BLaER1 treated with 17β-estradiol and CSF1 and Interleukin-3, amounts not matched to agents 10 nM and 100 nM (cell line): ENCODE measurements at regions not wholly inside any gene's neighbourhood (a gene's known extent, or its start where the extent isn't known, plus 50 kb on each side); places are given as distances from the start of the nearest gene placed in this dataset.
A peak's percentile ranks its signal among the peaks of the same experiment; 100 is the strongest.

ENCODE experiments used
- H3K27ac ChIP-seq, 11 experiments: shearing (Covaris generic); formaldehyde crosslinking; 2 replicates each; pipeline ENCODE4 v1.8.1; 2022
- H3K27me3 ChIP-seq, 11 experiments: shearing (Covaris generic); formaldehyde crosslinking; 2 replicates each; pipeline ENCODE4 v1.8.1; 2022
- H3K36me3 ChIP-seq, 11 experiments: shearing (Covaris generic); formaldehyde crosslinking; 2 replicates each; pipeline ENCODE4 v1.8.1; 2022
- H3K4me1 ChIP-seq, 10 experiments: shearing (Covaris generic); formaldehyde crosslinking; 2 replicates each; pipeline ENCODE4 v1.8.1; 2022
- H3K4me2 ChIP-seq, 11 experiments: shearing (Covaris generic); formaldehyde crosslinking; 2 replicates each; pipeline ENCODE4 v1.8.1; 2022
- H3K4me3 ChIP-seq, 10 experiments: shearing (Covaris generic); formaldehyde crosslinking; 2 replicates each; pipeline ENCODE4 v1.8.1; 2022
- H3K9ac ChIP-seq, 11 experiments: shearing (Covaris generic); formaldehyde crosslinking; 2 replicates each; pipeline ENCODE4 v1.8.1; 2022
- H3K9me3 ChIP-seq, 11 experiments: shearing (Covaris generic); formaldehyde crosslinking; replicated peaks in 1 of 11; 2 replicates each; pipeline ENCODE4 v1.8.1; 2022
- H4K20me1 ChIP-seq, 11 experiments: shearing (Covaris generic); formaldehyde crosslinking; 2 replicates each; pipeline ENCODE4 v1.8.1; 2022
- Cebpa-rat ChIP-seq, 11 experiments: shearing (Covaris generic); IDR thresholded peaks; 2 replicates each; pipeline ENCODE4 v1.8.1; 2022

- Histone ChIP-seq H3K36me3 (no peaks in the 10 kb centered on the region), H4K20me1 (no peaks in the 10 kb centered on the region), H3K27me3 (no peaks in the 10 kb centered on the region), H3K4me2 (no peak overlapping the region), H3K4me1 (0 out of 20 replicates have a peak, but pooled peaks cover 0 to 3% (median 0%) of the 10 kb centered on the region in 10 experiments), H3K4me3 (no peak overlapping the region), H3K9ac (no peak overlapping the region), H3K27ac (no peak overlapping the region), H3K9me3 (no peaks in the 10 kb centered on the region)
- no peak for TF ChIP-seq Cebpa-rat (IDR thresholded peaks at IDR 0.05)
Observed at GRCh38 chr3:187587076-187587475, 83.1 kb downstream of the SST start.

DNA sequence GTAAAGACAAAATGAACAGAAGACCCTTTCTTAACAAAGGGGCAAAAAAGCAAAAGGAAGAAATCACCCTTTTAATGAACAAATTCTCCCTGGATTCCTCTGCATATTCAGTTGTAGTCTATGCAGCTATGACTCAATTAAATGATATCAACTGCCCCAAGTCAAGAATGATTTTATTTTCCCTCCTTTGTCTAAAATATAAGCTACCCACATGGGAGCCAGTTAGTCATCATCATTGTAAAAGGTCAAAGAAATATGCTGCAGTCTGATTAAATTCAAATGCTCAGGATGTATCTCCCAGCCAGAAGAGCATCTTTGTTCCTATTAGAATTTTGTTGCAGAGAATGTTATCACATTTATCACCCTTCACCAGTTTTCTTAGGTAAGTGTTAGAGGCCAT is 84.0 kb downstream of the SST start:
- Histone ChIP-seq H4K20me1 (no peaks in the 10 kb centered on the region), H3K9me3 (0 out of 22 replicates have a peak, but pooled peaks cover 0 to 5% (median 0%) of the 10 kb centered on the region in 11 experiments), H3K4me3 (no peak overlapping the region), H3K27me3 (no peaks in the 10 kb centered on the region), H3K9ac (no peak overlapping the region), H3K27ac (no peak overlapping the region), H3K4me2 (no peak overlapping the region), H3K36me3 (no peaks in the 10 kb centered on the region), H3K4me1 (0 out of 20 replicates have a peak, but pooled peaks cover 0 to under 1% (median 0%) of the 10 kb centered on the region in 10 experiments)
- TF ChIP-seq Cebpa-rat (IDR thresholded peaks at IDR 0.05): no peak

DNA sequence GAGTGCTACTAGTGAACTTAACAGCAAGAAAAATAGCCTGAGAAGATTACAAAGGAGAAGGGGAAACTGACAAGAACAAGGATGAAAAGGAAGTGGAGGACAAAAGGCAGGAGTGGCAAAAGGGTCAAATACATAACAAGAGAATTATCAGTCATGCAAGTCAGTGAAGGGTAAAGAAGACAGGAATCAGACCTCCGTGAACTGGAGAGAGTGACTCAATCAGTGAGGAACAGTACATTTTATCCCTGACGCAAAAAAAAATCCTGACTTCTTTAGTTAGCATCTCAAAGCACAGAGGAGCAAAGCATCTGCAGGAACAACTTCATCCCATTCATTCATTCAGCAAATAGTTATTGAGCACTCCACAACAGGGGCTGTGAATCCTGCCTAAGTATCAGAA is 97.8 kb downstream of the SST start:
- no peak overlapping the region for H3K27ac ChIP-seq
- no peak for TF ChIP-seq Cebpa-rat (IDR thresholded peaks at IDR 0.05)
- H4K20me1 ChIP-seq: no peaks in the 10 kb centered on the region; a peak in 1 of 22 replicates
- H3K4me1 ChIP-seq: peaks cover 0 to 17% (median 0%) of the 10 kb centered on the region in 10 experiments; a peak in 4 of 20 replicates
- H3K4me3 ChIP-seq: no peak overlapping the region
- no peaks in the 10 kb centered on the region for H3K27me3 ChIP-seq
- no peaks in the 10 kb centered on the region for H3K36me3 ChIP-seq
- no peak overlapping the region for H3K9ac ChIP-seq
- H3K4me2 ChIP-seq: peak overlapping the region in 1 of 11 experiments; percentile 20; a peak in 1 of 22 replicates
- H3K9me3 ChIP-seq: no peaks in the 10 kb centered on the region

GRCh38 chr3:187571701-187572100 is 98.5 kb downstream of the SST start:
- Histone ChIP-seq H3K9me3 (no peaks in the 10 kb centered on the region), H3K4me2 (peak overlapping the region in 1 of 11 experiments; percentile 5; a peak in 1 of 22 replicates), H3K27me3 (no peaks in the 10 kb centered on the region), H3K27ac (no peak overlapping the region), H3K36me3 (no peaks in the 10 kb centered on the region), H3K4me1 (peaks cover 0 to 19% (median 0%) of the 10 kb centered on the region in 10 experiments; a peak in 4 of 20 replicates), H4K20me1 (no peaks in the 10 kb centered on the region; a peak in 1 of 22 replicates), H3K4me3 (no peak overlapping the region), H3K9ac (no peak overlapping the region)
- TF ChIP-seq Cebpa-rat (IDR thresholded peaks at IDR 0.05): no peak

DNA sequence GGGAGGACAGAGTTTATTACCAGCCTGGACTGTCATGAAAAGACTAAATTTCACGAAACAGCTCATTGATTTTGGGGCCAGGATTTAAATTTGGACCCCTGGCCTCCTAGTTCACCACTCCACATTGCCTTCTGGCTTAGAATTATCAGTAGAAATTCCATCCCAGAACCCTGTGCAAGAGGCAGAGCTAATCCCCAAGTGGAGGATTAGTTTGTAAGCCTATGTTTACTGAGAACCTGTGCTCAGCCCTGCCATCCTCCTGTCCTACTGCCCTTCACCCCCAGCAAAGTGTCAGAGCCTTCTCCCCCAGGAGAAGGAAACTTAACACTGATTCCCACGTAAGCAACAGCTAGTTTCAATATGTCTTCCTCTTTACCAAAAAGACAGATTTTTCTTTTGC is 99.4 kb downstream of the SST start:
- Histone ChIP-seq H3K27me3 (no peaks in the 10 kb centered on the region), H3K4me2 (no peak overlapping the region), H4K20me1 (no peaks in the 10 kb centered on the region; a peak in 1 of 22 replicates), H3K9me3 (no peaks in the 10 kb centered on the region), H3K4me3 (no peak overlapping the region), H3K4me1 (peaks cover 0 to 19% (median 0%) of the 10 kb centered on the region in 10 experiments; a peak in 4 of 20 replicates), H3K27ac (no peak overlapping the region), H3K36me3 (no peaks in the 10 kb centered on the region), H3K9ac (no peak overlapping the region)
- TF ChIP-seq Cebpa-rat (IDR thresholded peaks at IDR 0.05): no peak

- H3K9ac ChIP-seq: no peak overlapping the region
- no peaks in the 10 kb centered on the region for H3K9me3 ChIP-seq
- H3K4me2 ChIP-seq: no peak overlapping the region
- peaks cover 0 to 19% (median 0%) of the 10 kb centered on the region in 10 experiments; a peak in 4 of 20 replicates for H3K4me1 ChIP-seq
- H3K36me3 ChIP-seq: no peaks in the 10 kb centered on the region
- H3K4me3 ChIP-seq: no peak overlapping the region
- H4K20me1 ChIP-seq: no peaks in the 10 kb centered on the region; a peak in 1 of 22 replicates
- no peak overlapping the region for H3K27ac ChIP-seq
- no peak for TF ChIP-seq Cebpa-rat (IDR thresholded peaks at IDR 0.05)
- H3K27me3 ChIP-seq: no peaks in the 10 kb centered on the region
Observed at GRCh38 chr3:187568171-187568570, 102.0 kb downstream of the SST start.

- Histone ChIP-seq H3K27ac (no peak overlapping the region), H4K20me1 (no peaks in the 10 kb centered on the region; a peak in 1 of 22 replicates), H3K27me3 (no peaks in the 10 kb centered on the region), H3K36me3 (no peaks in the 10 kb centered on the region), H3K9ac (no peak overlapping the region), H3K4me2 (peak overlapping the region in 1 of 11 experiments; percentile 20; a peak in 1 of 22 replicates), H3K4me3 (no peak overlapping the region), H3K4me1 (peaks cover 0 to 22% (median 0%) of the 10 kb centered on the region in 10 experiments; a peak in 4 of 20 replicates), H3K9me3 (no peaks in the 10 kb centered on the region)
- no peak for TF ChIP-seq Cebpa-rat (IDR thresholded peaks at IDR 0.05)
Observed at GRCh38 chr3:187567661-187568121, 102.5 kb downstream of the SST start.

GRCh38 chr3:187567021-187567420 is 103.2 kb downstream of the SST start:
- H3K9ac ChIP-seq: no peak overlapping the region
- no peaks in the 10 kb centered on the region; a peak in 1 of 22 replicates for H4K20me1 ChIP-seq
- peaks cover 0 to 21% (median 0%) of the 10 kb centered on the region in 10 experiments; a peak in 4 of 20 replicates for H3K4me1 ChIP-seq
- H3K27me3 ChIP-seq: no peaks in the 10 kb centered on the region
- TF ChIP-seq Cebpa-rat (IDR thresholded peaks at IDR 0.05): no peak
- no peak overlapping the region for H3K4me3 ChIP-seq
- no peaks in the 10 kb centered on the region for H3K9me3 ChIP-seq
- no peak overlapping the region for H3K27ac ChIP-seq
- peak overlapping the region in 1 of 11 experiments; percentile 11; a peak in 2 of 22 replicates for H3K4me2 ChIP-seq
- no peaks in the 10 kb centered on the region for H3K36me3 ChIP-seq

- Histone ChIP-seq H3K36me3 (no peaks in the 10 kb centered on the region), H4K20me1 (no peaks in the 10 kb centered on the region), H3K27me3 (no peaks in the 10 kb centered on the region), H3K4me3 (no peak overlapping the region), H3K27ac (no peak overlapping the region), H3K9me3 (no peaks in the 10 kb centered on the region), H3K9ac (no peak overlapping the region), H3K4me2 (no peak overlapping the region), H3K4me1 (peaks cover 0 to 17% (median 0%) of the 10 kb centered on the region in 10 experiments; a peak in 2 of 20 replicates)
- TF ChIP-seq Cebpa-rat (IDR thresholded peaks at IDR 0.05): no peak
Observed at GRCh38 chr3:187565701-187566100, 104.5 kb downstream of the SST start.

DNA sequence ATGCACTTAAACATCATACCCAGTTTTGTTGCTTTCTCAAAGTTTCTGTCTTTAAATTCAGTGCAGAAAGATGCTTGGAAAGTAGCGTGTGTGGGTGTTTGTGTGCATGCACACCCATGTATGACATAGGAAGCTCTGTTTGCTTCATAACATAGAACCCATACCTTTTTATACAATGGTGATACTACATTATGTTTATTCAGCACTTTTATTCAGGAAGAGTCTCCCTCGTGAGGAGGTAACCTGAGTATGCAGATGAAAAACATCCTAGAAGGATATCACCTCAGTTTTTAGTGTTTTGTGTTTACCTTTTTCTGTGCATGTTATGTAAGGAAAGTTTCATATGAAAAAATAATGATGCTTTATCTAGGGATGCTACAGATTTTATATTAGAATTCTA is 111.2 kb downstream of the SST start:
- Histone ChIP-seq H3K36me3 (no peaks in the 10 kb centered on the region), H3K9ac (no peak overlapping the region), H3K4me2 (no peak overlapping the region), H3K27me3 (no peaks in the 10 kb centered on the region), H3K9me3 (peaks cover 0 to 4% (median 0%) of the 10 kb centered on the region in 11 experiments; a peak in 2 of 22 replicates), H3K4me3 (no peak overlapping the region), H4K20me1 (no peaks in the 10 kb centered on the region), H3K4me1 (peaks cover 0 to 10% (median 0%) of the 10 kb centered on the region in 10 experiments; a peak in 2 of 20 replicates), H3K27ac (no peak overlapping the region)
- no peak for TF ChIP-seq Cebpa-rat (IDR thresholded peaks at IDR 0.05)
